Forelimb muscle (tissue), 1 donor: ENCODE measurements at regions not wholly inside any gene's neighbourhood (a gene's known extent, or its start where the extent isn't known, plus 50 kb on each side); places are given as distances from the start of the nearest gene placed in this dataset.

Experiments used
- DNase-seq: peaks from one replicate; pipeline ENCODE4 v3.0.0-alpha.2; 2013; ENCODE audit warnings: low read depth

GRCh38 chr17:77474292-77474988 lies 333.7 kb downstream of the SEC14L1 start:
- DNase-seq, result no peak

GRCh38 chr17:77475016-77475976 lies 334.5 kb downstream of the SEC14L1 start:
- no peak for DNase-seq

GRCh38 chr17:77476006-77476405 lies 335.2 kb downstream of the SEC14L1 start:
- no peak for DNase-seq

- DNase-seq, result no peak
Observed at GRCh38 chr17:77476498-77476897, 335.7 kb downstream of the SEC14L1 start.

GRCh38 chr17:77476931-77477805 lies 336.4 kb downstream of the SEC14L1 start:
- no peak for DNase-seq

- no peak for DNase-seq
Observed at GRCh38 chr17:77478281-77478680, 337.5 kb downstream of the SEC14L1 start.

- DNase-seq, result no peak
Observed at GRCh38 chr17:77478899-77479298, 338.1 kb downstream of the SEC14L1 start.

GRCh38 chr17:77479372-77480198 lies 338.8 kb downstream of the SEC14L1 start:
- DNase-seq, result no peak

- no peak for DNase-seq
Observed at GRCh38 chr17:77480199-77480508, 339.4 kb downstream of the SEC14L1 start.

- DNase-seq, result no peak
Observed at GRCh38 chr17:77480509-77481215, 339.9 kb downstream of the SEC14L1 start.

GRCh38 chr17:77481476-77482374 lies 341.0 kb downstream of the SEC14L1 start:
- DNase-seq, result no peak

GRCh38 chr17:77482375-77483127 lies 341.8 kb downstream of the SEC14L1 start:
- no peak for DNase-seq

- no peak for DNase-seq
Observed at GRCh38 chr17:77483128-77483598, 342.4 kb downstream of the SEC14L1 start.

- DNase-seq, result no peak
Observed at GRCh38 chr17:77484111-77484510, 343.3 kb downstream of the SEC14L1 start.

- no peak for DNase-seq
Observed at GRCh38 chr17:77485089-77485833, 344.5 kb downstream of the SEC14L1 start.

GRCh38 chr17:77487211-77487629 lies 346.5 kb downstream of the SEC14L1 start:
- DNase-seq, result no peak

- DNase-seq, result no peak
Observed at GRCh38 chr17:77487677-77488530, 347.1 kb downstream of the SEC14L1 start.
